Right atrium auricular region (tissue), 2 donors: ENCODE measurements at regions not wholly inside any gene's neighbourhood (a gene's known extent, or its start where the extent isn't known, plus 50 kb on each side); places are given as distances from the start of the nearest gene placed in this dataset.
"Not testable (repeated sequence)": the region's sequence is repeated elsewhere in the genome, so short reads cannot be mapped to it uniquely, and the experiment has no call there.

Experiments
- DNase-seq: peaks from one replicate; pipeline ENCODE4 v3.0.0-alpha.2; 2019; ENCODE audit warnings: low spot score
- H3K27ac ChIP-seq, 2 donors: fragments of 200-600 bp; sonication (generic); 1 replicate in 1 of 2; 2 replicates in 1 of 2; pipeline ENCODE4 v1.5.1; 2016 to 2019
- H3K27me3 ChIP-seq, 2 donors: fragments of 200-600 bp; sonication (generic); one replicate each; pipeline versions ENCODE4 v1.5.1 to v1.6.0; 2017 to 2019
- H3K36me3 ChIP-seq: fragments of 200-600 bp; sonication (generic); one replicate; pipeline ENCODE4 v1.5.1; 2016
- H3K4me1 ChIP-seq, 2 donors: fragments of 200-600 bp; sonication (generic); one replicate each; pipeline versions ENCODE4 v1.5.1 to v1.6.0; 2017 to 2019
- H3K4me3 ChIP-seq, 2 donors: fragments of 200-600 bp; sonication (generic); 1 replicate in 1 of 2; 2 replicates in 1 of 2; pipeline ENCODE4 v1.5.1; 2017 to 2019; ENCODE audit warnings: mild to moderate bottlenecking in 1 of 2, moderate library complexity in 1 of 2
- H3K9me3 ChIP-seq, 2 donors: fragments of 200-600 bp; sonication (generic); one replicate each; pipeline ENCODE4 v1.5.1; 2019
- CTCF ChIP-seq, 2 donors: fragments of 200-600 bp; sonication (generic); IDR thresholded peaks; one replicate each; pipeline ENCODE4 v1.5.1; 2019; ENCODE audit warnings: antibody characterized with exemption in 2 of 2

GRCh38 chr4:99735822-99736221 lies 78.2 kb upstream of the C4orf54 start:
- Histone ChIP-seq H3K9me3 (peaks cover 0 to 4% of the 10 kb centered on the region in 2 donors), H3K4me3 (no peak overlapping the region), H3K4me1 (no peaks in the 10 kb centered on the region), H3K27me3 (no peaks in the 10 kb centered on the region), H3K36me3 (no peaks in the 10 kb centered on the region), H3K27ac (no peak overlapping the region)
- DNase-seq, result no peak
- TF ChIP-seq CTCF (IDR thresholded peaks at IDR 0.05), result no peak

- Histone ChIP-seq H3K27ac (no peak overlapping the region), H3K36me3 (no peaks in the 10 kb centered on the region), H3K4me1 (no peaks in the 10 kb centered on the region), H3K27me3 (no peaks in the 10 kb centered on the region), H3K9me3 (peaks cover 0 to 4% of the 10 kb centered on the region in 2 donors), H3K4me3 (no peak overlapping the region)
- TF ChIP-seq CTCF (IDR thresholded peaks at IDR 0.05), result no peak
- no peak for DNase-seq
Observed at GRCh38 chr4:99734583-99735322, 77.1 kb upstream of the C4orf54 start.

- H3K9me3 ChIP-seq, H3K4me3 ChIP-seq, DNase-seq, H3K27me3 ChIP-seq, H3K27ac ChIP-seq, H3K4me1 ChIP-seq, H3K36me3 ChIP-seq: not testable (repeated sequence)
Observed at GRCh38 chr4:99733455-99733854, 75.8 kb upstream of the C4orf54 start.

- Histone ChIP-seq H3K27me3 (no peaks in the 10 kb centered on the region), H3K27ac (no peak overlapping the region), H3K4me1 (peaks cover under 1 to 5% of the 10 kb centered on the region in 2 donors), H3K36me3 (no peaks in the 10 kb centered on the region), H3K9me3 (no peaks in the 10 kb centered on the region), H3K4me3 (no peak overlapping the region)
- no peak for TF ChIP-seq CTCF (IDR thresholded peaks at IDR 0.05)
- DNase-seq, result no peak
Observed at GRCh38 chr4:99729186-99729585, 71.6 kb upstream of the C4orf54 start.

GRCh38 chr4:99724067-99724466 lies 66.4 kb upstream of the C4orf54 start:
- peaks cover 4 to 29% of the 10 kb centered on the region in 2 donors for H3K4me1 ChIP-seq
- H3K27ac ChIP-seq, result peak overlapping the region; percentile 54 to 82
- DNase-seq, result no peak
- no peak overlapping the region for H3K4me3 ChIP-seq
- peak in 1 of 2 donors; percentile 16 for TF ChIP-seq CTCF (IDR thresholded peaks at IDR 0.05)
- no peaks in the 10 kb centered on the region for H3K9me3 ChIP-seq
- no peaks in the 10 kb centered on the region for H3K27me3 ChIP-seq
- H3K36me3 ChIP-seq, result no peaks in the 10 kb centered on the region

GRCh38 chr4:99723612-99724011 lies 66.0 kb upstream of the C4orf54 start:
- H3K27me3 ChIP-seq, result no peaks in the 10 kb centered on the region
- H3K4me3 ChIP-seq, result no peak overlapping the region
- TF ChIP-seq CTCF (IDR thresholded peaks at IDR 0.05), result no peak
- no peaks in the 10 kb centered on the region for H3K36me3 ChIP-seq
- peak overlapping the region; percentile 54 to 82 for H3K27ac ChIP-seq
- DNase-seq, result peak; percentile 68
- H3K9me3 ChIP-seq, result no peaks in the 10 kb centered on the region
- peaks cover 4 to 29% of the 10 kb centered on the region in 2 donors for H3K4me1 ChIP-seq
